ENCODE measurements at regions not wholly inside any gene's neighbourhood (a gene's known extent, or its start where the extent isn't known, plus 50 kb on each side); places are given as distances from the start of the nearest gene placed in this dataset.

DNA sequence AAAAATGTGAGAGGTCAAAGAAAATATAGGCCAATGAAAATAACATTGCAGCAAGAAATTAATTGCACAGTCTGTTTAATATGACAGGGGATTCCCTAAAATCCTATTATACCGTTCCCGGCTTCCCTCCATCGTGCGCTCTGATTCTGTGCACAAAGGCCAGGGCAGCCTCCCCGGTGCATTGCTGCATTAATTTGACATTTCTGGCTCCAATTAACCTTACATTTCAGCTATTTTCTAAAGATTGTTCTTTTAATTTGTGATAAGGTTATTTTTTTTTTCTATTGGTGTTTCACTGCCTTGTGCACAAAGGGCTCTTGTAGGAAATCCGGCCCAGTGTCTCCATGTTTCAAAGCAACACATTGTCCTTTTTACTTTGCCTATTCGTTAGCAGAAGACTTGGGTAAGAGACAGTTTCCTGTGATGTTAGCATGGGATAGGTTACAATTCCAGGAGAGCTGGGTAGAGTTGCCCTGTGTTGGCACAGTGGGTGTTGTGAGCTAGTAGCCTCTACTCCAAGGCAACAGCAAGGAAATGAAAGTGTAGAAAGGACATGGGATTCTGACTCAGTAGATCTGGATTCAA lies 257.3 kb upstream of the IGF1R start:
- DNase-seq (ENCODE audit: low read depth): no peak

DNA sequence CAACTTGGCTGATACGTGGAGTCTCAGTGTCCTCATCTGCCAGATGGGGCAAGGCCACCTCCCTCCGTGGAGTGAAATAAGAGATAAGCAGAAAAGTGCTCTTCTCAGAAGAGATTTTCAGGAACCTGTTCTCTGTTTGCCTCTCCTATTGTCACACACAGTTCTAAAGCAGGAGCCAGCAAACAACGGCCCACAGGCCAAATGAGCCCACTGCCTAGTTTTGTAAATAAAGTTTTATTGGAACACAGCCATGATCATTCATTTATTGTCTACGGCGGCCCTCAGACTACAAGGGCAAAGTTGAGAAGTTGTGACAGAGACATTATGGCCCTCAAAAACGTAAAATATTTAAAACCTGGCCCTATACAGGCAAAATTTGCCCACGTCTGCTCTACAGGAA lies 256.8 kb upstream of the IGF1R start:
- DNase-seq (ENCODE audit: low read depth): no peak

DNA sequence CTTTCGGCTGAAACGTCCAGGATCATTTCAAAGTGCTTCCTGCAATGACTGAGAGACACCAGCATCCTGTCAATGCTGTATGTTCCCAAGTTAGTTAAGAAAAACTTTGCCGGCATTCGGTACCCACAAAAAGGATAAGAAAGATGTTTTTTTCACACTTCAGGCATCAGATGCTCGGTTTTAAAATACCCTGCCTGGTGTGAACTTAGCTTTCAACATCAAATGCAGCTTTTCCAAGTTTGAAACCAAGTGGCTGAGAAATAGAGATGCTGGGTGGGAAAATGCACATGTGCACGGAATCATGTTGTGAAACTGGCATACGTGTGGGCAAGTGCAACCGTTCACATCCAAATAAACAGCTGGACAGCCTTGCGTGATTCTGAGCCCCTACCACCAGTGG lies 254.9 kb upstream of the IGF1R start:
- no peak for DNase-seq (ENCODE audit: low read depth)

DNA sequence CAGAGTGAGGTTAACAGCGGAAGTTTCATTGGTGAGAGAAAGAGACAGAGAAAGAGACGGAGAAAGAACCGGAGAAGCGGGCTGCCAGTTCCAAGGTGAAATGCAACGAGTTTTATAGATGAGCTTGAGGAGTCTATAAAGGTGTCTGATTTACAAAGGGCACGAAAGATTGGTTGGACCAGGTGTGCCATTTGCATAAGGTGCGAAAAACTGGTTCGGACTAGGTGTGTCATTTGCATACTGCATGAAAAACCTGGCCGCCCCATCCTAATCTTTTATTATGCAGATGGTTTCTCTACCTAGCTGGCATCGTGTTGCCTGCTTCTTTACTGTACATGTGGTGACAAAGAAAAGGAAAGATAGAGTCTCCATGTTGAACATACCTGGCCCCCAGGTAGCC lies 253.8 kb upstream of the IGF1R start:
- DNase-seq (ENCODE audit: low read depth): no peak

DNA sequence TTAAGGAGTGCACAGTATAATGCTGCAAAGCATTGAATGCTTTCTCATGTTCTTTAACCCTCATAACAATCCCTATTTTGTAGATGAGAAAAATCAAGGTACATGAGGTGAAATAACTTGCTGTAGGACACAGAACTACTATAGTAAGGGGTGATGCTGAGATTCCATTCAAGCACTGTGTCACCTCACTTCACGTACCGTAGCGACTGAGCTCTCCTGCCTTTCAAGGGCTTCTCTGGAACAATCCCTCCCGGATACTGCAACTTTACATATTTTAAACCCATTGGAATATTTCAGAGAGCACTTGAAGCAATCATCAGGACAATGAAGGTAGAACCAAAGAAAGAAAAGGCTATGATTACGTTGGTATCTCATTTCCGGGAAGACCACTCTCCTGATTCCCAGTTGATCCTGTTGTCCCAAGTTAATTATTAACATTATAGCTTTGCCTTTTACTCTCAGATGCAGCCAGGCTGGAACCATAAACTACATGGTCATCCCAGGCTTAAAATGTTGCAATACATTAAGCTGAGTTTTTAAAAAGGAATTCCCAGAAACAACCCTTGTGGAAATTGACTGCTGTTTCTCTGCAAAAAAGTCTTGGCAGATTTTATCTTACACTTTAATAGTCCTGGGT lies 252.2 kb upstream of the IGF1R start:
- no peak for DNase-seq (ENCODE audit: low read depth)

DNA sequence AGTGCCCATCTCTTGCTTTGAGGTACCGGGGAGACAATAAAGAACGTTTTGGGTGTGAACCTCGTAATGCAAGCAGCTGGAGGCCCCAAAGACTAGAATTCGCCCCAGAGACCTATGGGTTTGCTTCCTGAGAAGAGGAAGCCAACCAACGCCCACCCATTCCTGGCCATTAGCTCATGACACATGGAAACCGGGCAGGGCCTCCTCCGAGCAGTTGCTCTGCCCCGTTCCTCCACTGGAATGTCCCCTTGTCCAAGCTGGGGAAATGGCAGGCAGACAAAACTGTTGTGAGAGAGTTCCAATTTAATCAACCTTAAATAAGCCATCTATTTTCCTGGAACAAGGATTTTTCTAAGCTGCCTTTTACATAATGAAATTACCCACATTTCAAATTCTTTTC lies 250.9 kb upstream of the IGF1R start:
- DNase-seq (ENCODE audit: low read depth): no peak

DNA sequence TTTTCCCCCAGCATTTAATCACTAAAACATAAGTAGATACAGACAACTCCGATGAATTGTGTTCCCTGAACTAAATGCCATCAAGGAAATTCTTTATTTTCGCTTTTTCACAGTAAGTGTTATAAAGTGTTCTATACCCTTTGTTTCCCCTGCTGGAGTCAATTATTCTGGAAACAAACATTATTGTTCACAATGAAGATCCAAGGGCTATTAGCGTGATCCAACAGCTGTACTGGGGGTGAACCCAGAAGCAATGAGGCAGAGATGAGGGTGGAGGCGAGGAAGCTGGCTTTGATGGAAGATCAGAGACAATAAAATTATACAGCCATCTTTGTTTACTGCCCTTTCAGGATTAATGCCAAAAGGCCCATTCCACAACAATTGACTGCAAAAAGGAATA lies 250.3 kb upstream of the IGF1R start:
- no peak for DNase-seq (ENCODE audit: low read depth)

DNA sequence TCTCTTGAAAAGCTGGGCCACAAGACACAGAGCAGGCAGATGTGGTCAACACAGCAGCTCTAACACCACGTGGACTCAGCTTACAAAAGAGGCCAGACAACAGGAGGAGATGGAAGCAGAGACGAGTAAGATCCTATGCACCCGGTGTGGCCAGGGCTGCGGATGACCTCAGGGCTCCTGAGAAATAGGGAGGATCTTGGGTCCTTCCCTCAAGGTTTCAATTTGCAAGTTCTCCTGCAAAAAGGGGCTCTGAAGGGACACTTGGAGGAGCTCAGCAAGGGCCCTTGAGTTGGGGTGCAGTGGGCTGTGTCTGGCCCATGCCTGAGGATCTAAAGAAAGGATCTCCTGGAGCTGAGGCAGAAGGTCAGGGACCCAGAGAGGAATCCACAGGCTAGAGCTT lies 249.5 kb upstream of the IGF1R start:
- no peak for DNase-seq (ENCODE audit: low read depth)

DNA sequence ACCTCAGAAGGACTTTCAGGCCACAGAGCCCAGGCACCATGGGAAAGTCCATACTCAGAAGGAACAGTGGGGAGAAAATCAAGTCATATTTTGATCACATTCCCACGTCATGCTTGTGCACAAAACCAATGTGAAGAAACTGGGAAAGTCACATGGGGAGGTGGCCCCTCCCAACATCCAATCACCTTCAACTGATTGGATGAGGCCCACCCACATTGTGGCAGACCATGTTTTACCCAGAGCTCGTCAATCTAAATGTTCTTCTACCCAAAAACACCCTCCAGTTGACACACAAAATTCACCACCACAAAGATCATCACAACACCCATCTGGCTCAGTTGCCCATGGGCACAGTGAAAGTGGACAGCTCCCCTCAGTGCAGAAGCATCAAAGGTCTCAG lies 248.2 kb upstream of the IGF1R start:
- no peak for DNase-seq (ENCODE audit: low read depth)

DNA sequence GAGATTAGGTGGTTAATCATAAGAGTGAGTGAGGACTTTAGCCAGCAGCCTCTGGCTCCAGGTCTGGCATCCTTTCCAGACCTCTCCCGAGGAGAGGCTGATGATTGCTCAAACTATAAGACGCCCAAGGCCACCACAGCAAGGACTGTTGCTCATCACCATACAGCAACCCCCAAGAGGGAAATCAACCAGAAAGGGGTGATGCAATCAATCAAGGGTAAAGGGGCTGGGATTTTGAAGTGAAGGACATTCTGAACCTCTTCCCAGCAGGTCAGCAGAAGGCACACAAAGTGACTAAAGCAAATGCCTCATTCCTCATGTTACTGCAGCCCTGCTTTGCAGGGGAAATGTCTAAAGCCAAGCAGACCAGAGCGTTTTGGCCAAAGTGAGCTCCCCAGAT lies 247.3 kb upstream of the IGF1R start:
- DNase-seq (ENCODE audit: low read depth): no peak

DNA sequence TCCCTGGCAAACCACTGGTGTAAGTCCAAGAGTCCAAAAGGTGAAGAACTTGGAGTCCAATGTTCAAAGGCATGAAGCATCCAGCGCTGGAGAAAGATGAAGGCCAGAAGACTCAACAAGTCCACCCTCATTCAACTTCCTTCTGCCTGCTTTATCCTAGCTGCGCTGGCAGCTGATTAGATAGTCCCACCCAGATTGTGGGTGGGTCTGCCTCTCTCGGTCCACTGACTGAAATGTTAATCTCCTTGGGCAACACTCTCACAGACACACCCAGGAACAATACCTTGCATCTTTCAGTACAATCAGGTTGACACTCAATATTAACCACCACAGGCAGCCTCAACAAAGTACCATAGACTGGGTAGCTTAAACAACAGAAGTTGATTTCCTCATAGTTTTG lies 245.9 kb upstream of the IGF1R start:
- DNase-seq (ENCODE audit: low read depth): no peak

DNA sequence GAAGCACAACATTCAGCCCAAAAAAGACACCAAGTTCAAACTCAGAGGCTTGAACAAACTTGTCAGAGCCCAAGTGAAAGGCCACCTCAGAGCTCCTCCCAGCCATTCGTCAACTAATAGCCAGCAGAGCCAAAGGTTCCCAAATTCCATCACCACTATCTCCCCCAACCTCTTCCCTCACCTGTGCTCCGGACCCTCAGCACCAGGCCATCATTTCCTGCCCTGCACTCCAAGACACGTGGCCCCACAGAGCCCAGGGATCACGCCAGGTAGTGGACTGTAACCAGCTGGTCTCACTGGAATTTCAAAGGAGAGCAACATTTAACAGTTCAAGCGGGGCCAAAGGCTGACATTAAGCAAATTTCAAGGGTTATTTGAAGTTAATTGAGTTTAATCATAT lies 245.2 kb upstream of the IGF1R start:
- no peak for DNase-seq (ENCODE audit: low read depth)

DNA sequence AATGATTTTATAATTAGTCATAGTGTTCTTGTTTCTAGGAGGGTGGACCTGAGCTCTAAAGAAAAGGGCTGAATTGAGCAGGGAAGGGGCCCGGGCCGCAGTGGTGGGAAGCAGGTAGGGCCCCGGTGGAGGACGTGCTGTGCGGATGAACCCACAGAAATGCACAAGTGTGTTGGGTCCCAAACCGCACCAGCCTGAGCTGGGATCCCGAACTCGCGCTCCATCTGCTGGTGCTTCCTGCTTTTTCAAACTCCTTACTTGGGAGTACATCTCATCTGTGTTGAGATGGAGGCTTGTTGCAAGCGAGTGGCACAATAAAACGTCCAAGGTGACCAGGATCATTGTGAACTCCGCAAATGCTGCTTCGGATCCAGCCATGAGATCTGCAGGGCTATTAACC lies 244.8 kb upstream of the IGF1R start:
- no peak for DNase-seq (ENCODE audit: low read depth)

DNA sequence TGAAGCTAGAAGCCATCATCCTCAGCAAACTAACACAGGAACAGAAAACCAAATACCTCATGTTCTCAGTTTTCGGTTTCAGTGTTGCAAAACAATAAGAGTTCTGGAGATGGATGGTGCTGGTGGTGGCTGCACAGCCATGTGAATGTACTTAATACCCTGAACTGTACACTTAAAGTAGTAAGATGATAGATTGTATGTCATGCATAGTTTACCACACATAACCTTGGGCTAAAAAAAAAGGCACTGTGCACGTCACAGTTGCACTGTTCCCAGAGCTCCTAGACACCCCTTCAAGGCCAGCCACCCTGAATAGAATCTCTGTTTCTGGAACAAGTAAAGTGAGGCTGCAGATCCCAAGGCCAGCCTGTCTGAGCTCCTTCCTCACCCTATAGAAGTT lies 243.3 kb upstream of the IGF1R start:
- no peak for DNase-seq (ENCODE audit: low read depth)

DNA sequence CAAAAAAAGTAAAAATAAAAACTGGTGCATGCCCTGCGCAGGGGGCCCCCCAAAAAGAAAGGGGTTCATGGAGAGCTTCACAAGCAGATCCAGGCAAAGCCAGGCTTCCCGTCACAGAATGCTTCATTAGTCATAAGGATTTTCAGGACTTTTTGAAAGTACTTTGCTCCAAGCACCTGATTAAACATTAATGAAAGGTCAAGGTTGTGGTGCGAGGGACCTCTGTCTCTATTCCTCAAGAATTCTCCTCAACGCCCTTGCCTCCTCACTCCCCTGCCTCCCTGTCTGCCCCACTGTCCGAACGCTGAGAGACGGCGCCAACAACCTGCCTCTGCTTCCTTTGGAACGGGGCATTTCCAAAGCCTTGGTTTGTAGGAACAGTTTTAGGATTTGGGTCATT lies 240.1 kb upstream of the IGF1R start:
- DNase-seq (ENCODE audit: low read depth): no peak

DNA sequence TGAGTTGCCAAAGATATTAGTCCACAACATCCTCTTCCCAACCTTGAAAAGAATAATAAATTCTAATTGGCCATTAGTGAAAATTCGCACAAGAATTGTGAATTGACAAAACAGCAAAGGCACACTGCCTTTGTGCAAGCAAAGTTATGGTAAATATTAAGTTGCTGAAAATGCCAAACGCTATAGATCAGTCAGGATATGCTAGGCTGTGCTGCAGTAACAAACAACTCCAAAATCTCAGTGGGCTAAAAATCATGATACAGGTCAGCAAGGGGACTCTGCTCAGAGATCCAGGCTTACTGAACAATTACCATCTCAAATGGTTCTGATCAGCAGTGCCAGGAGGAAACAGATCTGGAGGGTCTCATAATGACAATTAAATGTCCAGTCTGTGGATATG lies 238.0 kb upstream of the IGF1R start:
- no peak for DNase-seq (ENCODE audit: low read depth)

DNA sequence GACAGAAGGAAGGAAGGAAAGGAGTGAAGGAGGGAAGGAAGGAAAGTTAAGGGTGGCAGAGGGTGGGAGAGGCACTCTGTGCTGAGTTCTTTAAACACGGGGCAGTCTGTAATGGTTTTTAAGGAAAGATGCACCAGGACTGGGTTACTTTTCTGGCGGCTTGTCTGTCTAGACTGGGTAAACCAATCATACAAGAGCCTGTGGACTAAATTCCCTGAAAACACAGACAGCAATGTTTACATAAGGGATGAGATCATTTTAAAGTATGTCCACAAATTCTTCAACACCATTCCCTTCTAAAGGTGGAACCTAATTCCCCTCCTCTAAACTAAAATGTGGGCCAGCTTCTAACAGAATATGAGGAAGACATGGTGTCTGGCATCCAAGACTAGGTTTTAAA lies 235.5 kb upstream of the IGF1R start:
- DNase-seq (ENCODE audit: low read depth): no peak

DNA sequence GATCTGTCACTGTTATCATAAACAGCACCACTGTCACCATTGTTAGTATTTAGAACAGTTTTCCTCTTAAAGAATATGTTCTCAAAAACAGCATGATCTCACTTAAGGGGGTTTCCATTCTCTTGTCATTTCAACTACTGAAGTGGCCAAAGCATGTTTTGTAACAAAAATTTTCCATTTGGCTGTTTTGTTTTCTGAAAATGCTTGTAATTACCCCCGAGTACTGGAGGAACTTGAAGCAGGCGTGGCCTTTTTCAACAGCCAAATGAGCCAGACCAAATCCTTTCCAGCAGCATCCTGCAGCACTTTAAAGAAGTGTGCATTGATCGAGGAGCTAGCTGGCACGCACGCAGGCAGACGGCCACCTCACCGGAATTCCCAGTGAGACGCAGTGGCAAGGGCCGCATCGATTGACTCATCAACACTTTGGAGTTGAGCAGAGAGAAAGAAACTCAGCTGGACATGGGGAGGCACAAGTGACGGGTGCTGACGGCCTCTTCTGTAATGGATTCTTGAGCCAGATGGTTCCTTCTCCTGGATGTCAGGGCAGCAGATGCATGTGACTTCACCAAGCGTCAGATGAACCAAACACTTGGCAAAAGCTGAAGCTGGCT lies 234.3 kb upstream of the IGF1R start:
- no peak for DNase-seq (ENCODE audit: low read depth)

DNA sequence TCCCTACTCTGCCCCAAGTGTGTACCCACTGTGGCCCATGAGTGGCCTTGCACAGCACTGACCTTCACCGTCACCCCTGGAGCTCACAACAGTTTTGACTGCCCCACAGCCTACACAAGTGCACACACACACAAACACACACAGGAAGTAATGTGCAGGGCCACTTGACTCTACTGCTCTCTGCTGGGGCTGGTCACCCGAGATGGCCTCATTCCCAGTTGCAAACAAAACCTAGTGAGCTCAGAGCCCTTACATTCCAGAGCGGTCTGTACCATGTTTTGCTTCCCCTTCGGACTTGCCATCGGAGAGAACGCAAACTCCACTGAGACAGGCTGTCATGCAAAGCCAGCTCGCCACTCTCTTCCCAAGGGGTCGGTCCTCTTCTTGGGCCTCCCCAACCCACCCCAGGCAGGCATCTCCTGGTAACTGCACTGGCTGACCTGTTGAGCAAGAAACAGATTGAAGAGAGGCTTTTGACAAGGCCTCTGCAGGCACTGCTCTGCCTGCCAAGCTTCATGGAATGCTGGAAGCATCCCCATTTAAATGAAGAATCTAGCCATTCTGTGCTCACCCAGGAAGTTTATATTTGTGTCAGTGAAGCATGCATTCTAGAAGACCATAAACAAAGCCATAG lies 232.0 kb upstream of the IGF1R start:
- DNase-seq (ENCODE audit: low read depth): no peak

DNA sequence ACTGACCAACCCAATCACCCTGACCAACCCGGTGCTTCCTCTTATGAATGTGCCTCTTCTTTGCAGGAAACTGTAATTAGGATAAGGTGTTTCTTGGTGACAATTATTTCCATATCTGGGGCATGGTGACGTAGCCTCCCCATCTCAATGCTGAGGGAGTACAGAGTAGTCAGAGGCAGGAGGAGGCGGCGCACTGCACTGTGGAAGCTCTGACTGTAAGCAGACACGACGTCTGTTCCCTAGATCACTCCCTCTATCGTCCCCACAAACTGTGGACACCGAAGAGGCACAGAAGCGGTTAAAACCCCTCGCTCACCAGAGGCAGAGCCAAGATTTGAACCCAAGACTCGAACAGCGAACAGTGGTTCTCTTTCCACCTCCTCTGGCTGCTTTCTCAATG lies 231.0 kb upstream of the IGF1R start:
- no peak for DNase-seq (ENCODE audit: low read depth)

DNA sequence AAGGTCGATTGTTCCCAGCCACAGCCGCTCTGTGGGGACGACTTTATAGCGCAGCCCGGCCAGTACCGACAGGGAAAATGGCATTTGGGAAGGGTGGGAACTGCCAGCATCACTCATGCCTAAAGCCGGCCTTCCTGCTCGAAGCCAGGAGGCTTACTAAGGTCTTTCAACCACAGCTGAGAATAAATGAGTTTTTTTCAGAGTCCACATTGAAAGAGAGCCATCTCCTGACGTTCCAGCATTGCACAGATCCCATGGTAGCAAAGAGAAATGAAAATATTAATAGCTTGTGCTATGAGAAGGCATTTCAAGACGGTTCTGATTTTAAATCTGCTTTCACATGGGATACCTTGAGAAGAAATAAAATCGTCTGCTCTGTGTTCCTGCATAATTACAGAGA lies 230.2 kb upstream of the IGF1R start:
- DNase-seq (ENCODE audit: low read depth): no peak

DNA sequence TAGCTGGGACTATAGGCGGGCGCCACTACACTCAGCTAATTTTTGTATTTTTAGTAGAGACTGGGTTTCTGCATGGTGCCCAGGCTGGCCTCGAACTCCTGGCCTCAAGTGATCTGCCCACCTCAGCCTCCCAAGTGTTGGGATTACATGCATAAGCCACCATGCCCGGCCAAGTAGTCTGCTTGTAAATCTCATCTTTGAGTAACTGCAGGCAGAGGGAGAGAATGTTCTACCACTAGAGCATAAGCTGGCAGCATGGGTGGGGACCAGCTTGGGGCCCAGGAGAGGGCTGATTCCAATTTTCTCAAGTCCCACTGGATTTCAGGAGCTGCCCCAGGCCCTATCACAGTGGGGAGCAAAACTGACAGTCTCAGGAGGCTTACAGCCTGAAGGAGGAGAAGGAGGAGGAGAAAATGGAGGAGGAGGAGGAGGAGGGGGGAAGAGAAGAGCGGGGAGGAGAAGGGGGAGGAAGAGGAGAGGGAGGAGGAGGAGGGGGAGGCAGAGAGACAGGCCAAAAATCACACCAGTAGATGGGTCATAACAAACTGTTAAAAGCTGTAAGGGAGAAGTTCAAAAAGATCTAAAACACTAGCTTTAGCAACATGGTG lies 229.1 kb upstream of the IGF1R start:
- no peak for DNase-seq (ENCODE audit: low read depth)

DNA sequence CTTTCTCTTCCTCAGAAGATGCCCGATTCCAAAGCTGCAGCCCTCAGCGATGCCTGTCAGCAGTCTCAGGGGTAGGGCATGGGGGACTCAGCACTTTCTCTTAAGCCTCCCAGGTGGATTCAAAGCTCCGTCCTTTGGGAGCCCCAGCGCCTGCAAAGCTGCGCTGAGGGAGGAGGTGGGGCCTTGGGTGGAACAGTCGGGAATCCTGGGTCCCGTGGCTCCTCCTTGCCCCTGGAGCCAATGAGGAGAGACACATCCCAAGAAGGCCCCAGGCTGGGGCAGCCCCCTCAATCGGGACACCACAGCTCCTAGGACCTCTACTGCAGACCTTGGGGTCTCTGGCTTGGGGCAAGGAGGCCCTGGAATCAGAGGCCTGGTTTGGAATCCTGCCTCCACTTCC lies 227.5 kb upstream of the IGF1R start:
- DNase-seq (ENCODE audit: low read depth): no peak

Data from stimulated activated CD8-positive, alpha-beta memory T cell treated with anti-CD3 and anti-CD28 coated beads, Interleukin-15, amount 100 ng/mL, for 24 hours (primary cell).